HEK293 (cell line): ENCODE measurements at regions not wholly inside any gene's neighbourhood (a gene's known extent, or its start where the extent isn't known, plus 50 kb on each side); places are given as distances from the start of the nearest gene placed in this dataset.

Experiments used
- CTCF ChIA-PET: fragments of 350-600 bp; formaldehyde crosslinking; extraction: SDS; loops from one replicate; lab custom pipeline; 2021; ENCODE audit warnings: antibody characterized with exemption; lab: Yijun Ruan, JAX
- POLR2A ChIA-PET: fragments of 300-600 bp; formaldehyde crosslinking; extraction: SDS; loops from one replicate; lab custom pipeline; 2020; ENCODE audit warnings: antibody characterized with exemption, inconsistent platforms; lab: Yijun Ruan, JAX
- H3K27ac ChIP-seq: fragments of 200-500 bp; sonication (Bioruptor generic); 2 replicates; pipeline ENCODE4 v1.5.1; 2014; ENCODE audit warnings: low read depth, low read length, control low read depth, inconsistent platforms; ENCODE audit errors: extremely low read depth
- H3K36me3 ChIP-seq, 2 experiments: fragments of 200-500 bp in 1 of 2; sonication (Bioruptor generic) in 1 of 2; 1 replicate in 1 of 2; 2 replicates in 1 of 2; pipeline ENCODE4 v1.5.1; 2014 to 2017; ENCODE audit warnings: inconsistent platforms in 2 of 2, low read length in 2 of 2; ENCODE audit not compliant: control insufficient read depth in 2 of 2, insufficient read depth in 1 of 2
- H3K4me1 ChIP-seq: fragments of 200-500 bp; sonication (Bioruptor generic); 2 replicates; pipeline ENCODE4 v1.5.1; 2014; ENCODE audit warnings: mild to moderate bottlenecking, low read length, inconsistent platforms; ENCODE audit not compliant: control insufficient read depth, insufficient read depth
- H3K4me3 ChIP-seq: 2 replicates; pipeline ENCODE4 v1.5.1; 2011; ENCODE audit warnings: low read depth, mild to moderate bottlenecking, control low read depth, low read length, moderate library complexity
- H3K9me3 ChIP-seq: fragments of 200-500 bp; sonication (Bioruptor generic); 2 replicates; pipeline ENCODE4 v1.5.1; 2014; ENCODE audit warnings: low read depth, low read length, inconsistent platforms; ENCODE audit not compliant: control insufficient read depth, insufficient read depth
- KLF16 ChIP-seq: fragments of 450-650 bp; formaldehyde crosslinking; IDR thresholded peaks from 2 replicates; pipeline ENCODE4 v1.5.1; 2017; ENCODE audit warnings: missing biosample characterization, missing genetic modification characterization
- SALL2 ChIP-seq: fragments of 450-650 bp; formaldehyde crosslinking; IDR thresholded peaks from 2 replicates; pipeline ENCODE4 v1.5.0; 2017; ENCODE audit warnings: missing biosample characterization, mild to moderate bottlenecking, missing genetic modification characterization, borderline replicate concordance
- YY2 ChIP-seq: fragments of 450-650 bp; formaldehyde crosslinking; IDR thresholded peaks from 2 replicates; pipeline ENCODE4 v1.5.1; 2016; ENCODE audit warnings: missing biosample characterization, missing genetic modification characterization
- ZBTB21 ChIP-seq: fragments of 450-650 bp; formaldehyde crosslinking; IDR thresholded peaks from 2 replicates; pipeline ENCODE4 v1.5.1; 2017; ENCODE audit warnings: missing biosample characterization, missing genetic modification characterization
- ZNF184 ChIP-seq: fragments of 450-650 bp; IDR thresholded peaks from 2 replicates; pipeline ENCODE4 v1.5.1; 2018; ENCODE audit warnings: missing biosample characterization, mild to moderate bottlenecking, missing genetic modification characterization
- ZNF2 ChIP-seq: fragments of 450-650 bp; formaldehyde crosslinking; IDR thresholded peaks from 2 replicates; pipeline ENCODE4 v1.5.1; 2016; ENCODE audit warnings: missing biosample characterization, missing genetic modification characterization
- ZNF214 ChIP-seq: fragments of 450-650 bp; formaldehyde crosslinking; IDR thresholded peaks from 2 replicates; pipeline ENCODE4 v1.5.1; 2017; ENCODE audit warnings: missing biosample characterization, mild to moderate bottlenecking, missing genetic modification characterization, borderline replicate concordance
- ZNF248 ChIP-seq: fragments of 450-650 bp; formaldehyde crosslinking; IDR thresholded peaks from 2 replicates; pipeline ENCODE4 v1.5.1; 2017; ENCODE audit warnings: missing biosample characterization, missing genetic modification characterization
- ZNF266 ChIP-seq: fragments of 450-650 bp; formaldehyde crosslinking; IDR thresholded peaks from 2 replicates; pipeline ENCODE4 v1.5.1; 2016; ENCODE audit warnings: missing biosample characterization, missing genetic modification characterization, low read depth
- ZNF341 ChIP-seq: fragments of 450-650 bp; formaldehyde crosslinking; IDR thresholded peaks from 2 replicates; pipeline ENCODE4; 2016; ENCODE audit warnings: low read depth, missing biosample characterization, missing genetic modification characterization
- ZNF404 ChIP-seq: fragments of 450-650 bp; formaldehyde crosslinking; IDR thresholded peaks from 2 replicates; pipeline ENCODE4 v1.5.1; 2017; ENCODE audit warnings: missing biosample characterization, missing genetic modification characterization
- ZNF433 ChIP-seq: fragments of 450-650 bp; formaldehyde crosslinking; IDR thresholded peaks from 2 replicates; pipeline ENCODE4 v1.5.1; 2016; ENCODE audit warnings: missing biosample characterization, missing genetic modification characterization, low read depth
- ZNF571 ChIP-seq: fragments of 450-650 bp; formaldehyde crosslinking; IDR thresholded peaks from 2 replicates; pipeline ENCODE4 v1.5.0; 2017; ENCODE audit warnings: missing biosample characterization, missing genetic modification characterization
- ZNF654 ChIP-seq: fragments of 450-650 bp; formaldehyde crosslinking; IDR thresholded peaks from 2 replicates; pipeline ENCODE4 v1.5.1; 2016; ENCODE audit warnings: low read depth, missing biosample characterization, missing genetic modification characterization
- ZNF707 ChIP-seq: fragments of 450-650 bp; formaldehyde crosslinking; IDR thresholded peaks from 2 replicates; pipeline ENCODE4 v1.5.1; 2016; ENCODE audit warnings: missing biosample characterization, missing genetic modification characterization
- ZNF76 ChIP-seq: fragments of 450-650 bp; formaldehyde crosslinking; IDR thresholded peaks from 2 replicates; pipeline ENCODE4; 2016; ENCODE audit warnings: low read depth, missing biosample characterization, missing genetic modification characterization, borderline replicate concordance
- ZNF776 ChIP-seq: fragments of 450-650 bp; formaldehyde crosslinking; IDR thresholded peaks from 2 replicates; pipeline ENCODE4 v1.5.0; 2017; ENCODE audit warnings: missing biosample characterization, missing genetic modification characterization, borderline replicate concordance
- ZNF837 ChIP-seq: fragments of 450-650 bp; formaldehyde crosslinking; IDR thresholded peaks from 2 replicates; pipeline ENCODE4 v1.5.1; 2016; ENCODE audit warnings: missing biosample characterization, missing genetic modification characterization
- ZXDB ChIP-seq: fragments of 450-650 bp; formaldehyde crosslinking; IDR thresholded peaks from 2 replicates; pipeline ENCODE4 v1.5.1; 2016; ENCODE audit warnings: missing biosample characterization, missing genetic modification characterization
- TF ChIP-seq, protein P1 (sequence below): fragments of 450-650 bp; formaldehyde crosslinking; IDR thresholded peaks from 2 replicates; pipeline ENCODE4 v1.5.1; 2017; ENCODE audit warnings: missing biosample characterization, missing genetic modification characterization
- TF ChIP-seq, protein P2 (sequence below): fragments of 450-650 bp; formaldehyde crosslinking; IDR thresholded peaks from 2 replicates; pipeline ENCODE4 v1.5.1; 2016; ENCODE audit warnings: missing biosample characterization, missing genetic modification characterization
- TF ChIP-seq, protein P3 (sequence below): fragments of 450-650 bp; formaldehyde crosslinking; IDR thresholded peaks from 2 replicates; pipeline ENCODE4 v1.5.1; 2016; ENCODE audit warnings: missing biosample characterization, missing genetic modification characterization
- TF ChIP-seq, protein P4 (sequence below): fragments of 450-650 bp; formaldehyde crosslinking; IDR thresholded peaks from 2 replicates; pipeline ENCODE4 v1.5.1; 2017; ENCODE audit warnings: missing biosample characterization, mild to moderate bottlenecking, missing genetic modification characterization, moderate library complexity
- TF ChIP-seq, protein P5 (sequence below): fragments of 450-650 bp; formaldehyde crosslinking; IDR thresholded peaks from 2 replicates; pipeline ENCODE4 v1.5.1; 2017; ENCODE audit warnings: missing biosample characterization, missing genetic modification characterization
- TF ChIP-seq, protein P6 (sequence below): fragments of 450-650 bp; formaldehyde crosslinking; IDR thresholded peaks from 2 replicates; pipeline ENCODE4 v1.5.1; 2016; ENCODE audit warnings: missing biosample characterization, missing genetic modification characterization, borderline replicate concordance

DNA sequence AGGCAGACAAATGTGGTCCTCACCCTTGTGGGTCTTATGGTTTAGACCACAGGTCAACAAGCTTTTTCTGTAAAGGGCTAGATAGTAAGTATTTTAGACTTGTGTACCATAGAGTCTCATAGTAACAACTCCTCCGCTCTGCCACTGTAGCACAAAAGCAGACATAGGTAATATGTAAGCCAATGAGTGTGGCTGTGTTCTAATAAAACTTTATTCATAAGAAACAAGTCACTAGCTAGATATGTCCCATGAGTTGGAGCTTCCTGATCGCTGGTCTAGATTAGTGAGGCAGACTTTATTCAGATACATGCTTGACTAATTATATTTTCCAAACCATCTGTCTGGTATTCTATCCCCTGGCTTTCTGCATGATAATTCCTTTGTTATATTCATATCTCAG, 196.4 kb upstream of the TSHZ2 start (continued):
- TF ChIP-seq, protein P1, sequence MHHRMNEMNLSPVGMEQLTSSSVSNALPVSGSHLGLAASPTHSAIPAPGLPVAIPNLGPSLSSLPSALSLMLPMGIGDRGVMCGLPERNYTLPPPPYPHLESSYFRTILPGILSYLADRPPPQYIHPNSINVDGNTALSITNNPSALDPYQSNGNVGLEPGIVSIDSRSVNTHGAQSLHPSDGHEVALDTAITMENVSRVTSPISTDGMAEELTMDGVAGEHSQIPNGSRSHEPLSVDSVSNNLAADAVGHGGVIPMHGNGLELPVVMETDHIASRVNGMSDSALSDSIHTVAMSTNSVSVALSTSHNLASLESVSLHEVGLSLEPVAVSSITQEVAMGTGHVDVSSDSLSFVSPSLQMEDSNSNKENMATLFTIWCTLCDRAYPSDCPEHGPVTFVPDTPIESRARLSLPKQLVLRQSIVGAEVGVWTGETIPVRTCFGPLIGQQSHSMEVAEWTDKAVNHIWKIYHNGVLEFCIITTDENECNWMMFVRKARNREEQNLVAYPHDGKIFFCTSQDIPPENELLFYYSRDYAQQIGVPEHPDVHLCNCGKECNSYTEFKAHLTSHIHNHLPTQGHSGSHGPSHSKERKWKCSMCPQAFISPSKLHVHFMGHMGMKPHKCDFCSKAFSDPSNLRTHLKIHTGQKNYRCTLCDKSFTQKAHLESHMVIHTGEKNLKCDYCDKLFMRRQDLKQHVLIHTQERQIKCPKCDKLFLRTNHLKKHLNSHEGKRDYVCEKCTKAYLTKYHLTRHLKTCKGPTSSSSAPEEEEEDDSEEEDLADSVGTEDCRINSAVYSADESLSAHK (tag by site-specific recombination) = no peak
- TF ChIP-seq ZNF214 (tag by site-specific recombination) (no peak), YY2 (tag by site-specific recombination) (no peak), ZNF654 (tag by site-specific recombination) (no peak), ZNF837 (tag by site-specific recombination) (no peak), ZNF76 (tag by site-specific recombination) (no peak), ZXDB (tag by site-specific recombination) (no peak)
- TF ChIP-seq, protein P2, sequence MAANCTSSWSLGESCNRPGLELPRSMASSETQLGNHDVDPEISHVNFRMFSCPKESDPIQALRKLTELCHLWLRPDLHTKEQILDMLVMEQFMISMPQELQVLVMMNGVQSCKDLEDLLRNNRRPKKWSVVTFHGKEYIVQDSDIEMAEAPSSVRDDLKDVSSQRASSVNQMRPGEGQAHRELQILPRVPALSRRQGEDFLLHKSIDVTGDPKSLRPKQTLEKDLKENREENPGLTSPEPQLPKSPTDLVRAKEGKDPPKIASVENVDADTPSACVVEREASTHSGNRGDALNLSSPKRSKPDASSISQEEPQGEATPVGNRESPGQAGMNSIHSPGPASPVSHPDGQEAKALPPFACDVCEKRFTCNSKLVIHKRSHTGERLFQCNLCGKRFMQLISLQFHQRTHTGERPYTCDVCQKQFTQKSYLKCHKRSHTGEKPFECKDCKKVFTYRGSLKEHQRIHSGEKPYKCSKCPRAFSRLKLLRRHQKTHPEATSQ (tag by site-specific recombination) = no peak

DNA sequence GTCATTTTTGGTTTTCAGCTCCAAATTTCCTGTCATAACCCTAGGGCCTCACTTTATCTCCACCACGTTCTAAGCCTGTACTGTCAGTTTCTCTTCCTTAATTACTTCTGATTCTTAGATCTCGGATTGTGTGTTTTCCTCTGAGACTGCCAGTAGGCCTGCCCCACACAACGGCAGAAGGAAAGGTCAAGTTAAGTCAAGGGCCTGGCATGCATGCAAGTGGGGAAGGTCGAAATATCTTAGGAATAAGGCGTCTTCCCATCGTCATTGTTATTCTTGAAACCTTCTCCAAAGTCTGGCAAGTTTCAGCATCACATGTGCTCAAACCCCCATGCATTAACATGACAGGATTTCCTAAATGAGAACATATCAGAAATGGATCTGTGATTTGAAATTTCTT, 203.5 kb upstream of the TSHZ2 start:
- Histone ChIP-seq H3K9me3 (no peaks in the 10 kb centered on the region), H3K4me3 (no peak overlapping the region), H3K4me1 (no peaks in the 10 kb centered on the region), H3K27ac (no peak overlapping the region), H3K36me3 (no peaks in the 10 kb centered on the region)
- POLR2A ChIA-PET = no interaction called here
- CTCF ChIA-PET = interaction anchor here (0.8 kb wide), 1 partner anchor 13 kb away, joined by 3 read pairs; no protein-coding TSS in a partner anchor
- TF ChIP-seq ZNF776 (tag by site-specific recombination) (no peak), KLF16 (tag by site-specific recombination) (no peak), ZNF266 (tag by site-specific recombination) (no peak), ZNF248 (no peak), ZNF341 (tag by site-specific recombination) (no peak), ZNF184 (no peak), ZNF404 (tag by site-specific recombination) (no peak), ZNF433 (tag by site-specific recombination) (no peak), ZNF707 (no peak), ZNF571 (tag by site-specific recombination) (no peak), SALL2 (tag by site-specific recombination) (no peak), ZNF2 (tag by site-specific recombination) (no peak), ZBTB21 (tag by site-specific recombination) (no peak)
- TF ChIP-seq, protein P3, sequence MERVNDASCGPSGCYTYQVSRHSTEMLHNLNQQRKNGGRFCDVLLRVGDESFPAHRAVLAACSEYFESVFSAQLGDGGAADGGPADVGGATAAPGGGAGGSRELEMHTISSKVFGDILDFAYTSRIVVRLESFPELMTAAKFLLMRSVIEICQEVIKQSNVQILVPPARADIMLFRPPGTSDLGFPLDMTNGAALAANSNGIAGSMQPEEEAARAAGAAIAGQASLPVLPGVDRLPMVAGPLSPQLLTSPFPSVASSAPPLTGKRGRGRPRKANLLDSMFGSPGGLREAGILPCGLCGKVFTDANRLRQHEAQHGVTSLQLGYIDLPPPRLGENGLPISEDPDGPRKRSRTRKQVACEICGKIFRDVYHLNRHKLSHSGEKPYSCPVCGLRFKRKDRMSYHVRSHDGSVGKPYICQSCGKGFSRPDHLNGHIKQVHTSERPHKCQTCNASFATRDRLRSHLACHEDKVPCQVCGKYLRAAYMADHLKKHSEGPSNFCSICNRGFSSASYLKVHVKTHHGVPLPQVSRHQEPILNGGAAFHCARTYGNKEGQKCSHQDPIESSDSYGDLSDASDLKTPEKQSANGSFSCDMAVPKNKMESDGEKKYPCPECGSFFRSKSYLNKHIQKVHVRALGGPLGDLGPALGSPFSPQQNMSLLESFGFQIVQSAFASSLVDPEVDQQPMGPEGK = no peak
- TF ChIP-seq, protein P4, sequence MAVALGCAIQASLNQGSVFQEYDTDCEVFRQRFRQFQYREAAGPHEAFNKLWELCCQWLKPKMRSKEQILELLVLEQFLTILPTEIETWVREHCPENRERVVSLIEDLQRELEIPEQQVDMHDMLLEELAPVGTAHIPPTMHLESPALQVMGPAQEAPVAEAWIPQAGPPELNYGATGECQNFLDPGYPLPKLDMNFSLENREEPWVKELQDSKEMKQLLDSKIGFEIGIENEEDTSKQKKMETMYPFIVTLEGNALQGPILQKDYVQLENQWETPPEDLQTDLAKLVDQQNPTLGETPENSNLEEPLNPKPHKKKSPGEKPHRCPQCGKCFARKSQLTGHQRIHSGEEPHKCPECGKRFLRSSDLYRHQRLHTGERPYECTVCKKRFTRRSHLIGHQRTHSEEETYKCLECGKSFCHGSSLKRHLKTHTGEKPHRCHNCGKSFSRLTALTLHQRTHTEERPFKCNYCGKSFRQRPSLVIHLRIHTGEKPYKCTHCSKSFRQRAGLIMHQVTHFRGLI (tag by site-specific recombination) = no peak
- TF ChIP-seq, protein P5, sequence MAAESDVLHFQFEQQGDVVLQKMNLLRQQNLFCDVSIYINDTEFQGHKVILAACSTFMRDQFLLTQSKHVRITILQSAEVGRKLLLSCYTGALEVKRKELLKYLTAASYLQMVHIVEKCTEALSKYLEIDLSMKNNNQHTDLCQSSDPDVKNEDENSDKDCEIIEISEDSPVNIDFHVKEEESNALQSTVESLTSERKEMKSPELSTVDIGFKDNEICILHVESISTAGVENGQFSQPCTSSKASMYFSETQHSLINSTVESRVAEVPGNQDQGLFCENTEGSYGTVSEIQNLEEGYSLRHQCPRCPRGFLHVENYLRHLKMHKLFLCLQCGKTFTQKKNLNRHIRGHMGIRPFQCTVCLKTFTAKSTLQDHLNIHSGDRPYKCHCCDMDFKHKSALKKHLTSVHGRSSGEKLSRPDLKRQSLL (tag by site-specific recombination) = no peak
- TF ChIP-seq, protein P6, sequence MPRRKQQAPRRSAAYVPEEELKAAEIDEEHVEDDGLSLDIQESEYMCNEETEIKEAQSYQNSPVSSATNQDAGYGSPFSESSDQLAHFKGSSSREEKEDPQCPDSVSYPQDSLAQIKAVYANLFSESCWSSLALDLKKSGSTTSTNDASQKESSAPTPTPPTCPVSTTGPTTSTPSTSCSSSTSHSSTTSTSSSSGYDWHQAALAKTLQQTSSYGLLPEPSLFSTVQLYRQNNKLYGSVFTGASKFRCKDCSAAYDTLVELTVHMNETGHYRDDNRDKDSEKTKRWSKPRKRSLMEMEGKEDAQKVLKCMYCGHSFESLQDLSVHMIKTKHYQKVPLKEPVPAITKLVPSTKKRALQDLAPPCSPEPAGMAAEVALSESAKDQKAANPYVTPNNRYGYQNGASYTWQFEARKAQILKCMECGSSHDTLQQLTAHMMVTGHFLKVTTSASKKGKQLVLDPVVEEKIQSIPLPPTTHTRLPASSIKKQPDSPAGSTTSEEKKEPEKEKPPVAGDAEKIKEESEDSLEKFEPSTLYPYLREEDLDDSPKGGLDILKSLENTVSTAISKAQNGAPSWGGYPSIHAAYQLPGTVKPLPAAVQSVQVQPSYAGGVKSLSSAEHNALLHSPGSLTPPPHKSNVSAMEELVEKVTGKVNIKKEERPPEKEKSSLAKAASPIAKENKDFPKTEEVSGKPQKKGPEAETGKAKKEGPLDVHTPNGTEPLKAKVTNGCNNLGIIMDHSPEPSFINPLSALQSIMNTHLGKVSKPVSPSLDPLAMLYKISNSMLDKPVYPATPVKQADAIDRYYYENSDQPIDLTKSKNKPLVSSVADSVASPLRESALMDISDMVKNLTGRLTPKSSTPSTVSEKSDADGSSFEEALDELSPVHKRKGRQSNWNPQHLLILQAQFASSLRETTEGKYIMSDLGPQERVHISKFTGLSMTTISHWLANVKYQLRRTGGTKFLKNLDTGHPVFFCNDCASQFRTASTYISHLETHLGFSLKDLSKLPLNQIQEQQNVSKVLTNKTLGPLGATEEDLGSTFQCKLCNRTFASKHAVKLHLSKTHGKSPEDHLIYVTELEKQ (tag by site-specific recombination) = no peak
